ENCODE measurements at regions not wholly inside any gene's neighbourhood (a gene's known extent, or its start where the extent isn't known, plus 50 kb on each side); places are given as distances from the start of the nearest gene placed in this dataset.

- no peaks in the 10 kb centered on the region for H3K36me3 ChIP-seq (ENCODE audit: low read depth)
- DNase-seq (ENCODE audit: low spot score) (no peak), ATAC-seq (ENCODE audit: low read depth) (no peak)
- TF ChIP-seq CTCF (IDR thresholded peaks at IDR 0.05; ENCODE audit: poor library complexity, severe bottlenecking): no peak
- no peak overlapping the region for H3K4me3 ChIP-seq (ENCODE audit: severe bottlenecking)
- H3K9me3 ChIP-seq (ENCODE audit: severe bottlenecking): no peaks in the 10 kb centered on the region
- H3K4me1 ChIP-seq (ENCODE audit: insufficient read depth, poor library complexity, severe bottlenecking): no peaks in the 10 kb centered on the region
- no peaks in the 10 kb centered on the region for H3K27me3 ChIP-seq (ENCODE audit: insufficient read depth, poor library complexity, severe bottlenecking)
- no peak overlapping the region for H3K27ac ChIP-seq (ENCODE audit: poor library complexity, severe bottlenecking)
Measured at GRCh38 chr17:65385071-65385470, 176.4 kb downstream of the AXIN2 start.

DNA sequence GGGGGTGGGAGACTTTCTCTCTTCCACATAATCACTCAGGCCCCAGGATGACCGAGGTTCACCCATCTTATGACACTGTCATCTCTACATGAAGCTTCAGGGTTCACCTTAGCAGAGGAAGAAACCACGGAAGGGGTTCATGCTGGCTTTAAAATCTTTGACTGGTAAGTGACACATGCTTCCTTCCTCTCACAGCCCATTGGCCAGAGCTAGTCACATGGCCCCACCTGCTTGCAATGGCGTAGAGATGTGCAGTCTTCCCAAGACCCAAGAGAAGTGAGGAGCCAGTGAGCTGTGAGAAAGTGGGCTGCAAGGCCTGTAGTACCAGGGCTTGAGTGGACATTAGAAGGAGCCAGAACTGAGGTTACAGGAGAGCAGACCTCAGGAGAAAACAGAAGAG lies 180.3 kb downstream of the AXIN2 start:
- ATAC-seq (ENCODE audit: low read depth) (no peak), DNase-seq (ENCODE audit: low spot score) (no peak)
- no peaks in the 10 kb centered on the region for H3K27me3 ChIP-seq (ENCODE audit: insufficient read depth, poor library complexity, severe bottlenecking)
- no peak for TF ChIP-seq CTCF (IDR thresholded peaks at IDR 0.05; ENCODE audit: poor library complexity, severe bottlenecking)
- no peaks in the 10 kb centered on the region for H3K9me3 ChIP-seq (ENCODE audit: severe bottlenecking)
- no peak overlapping the region for H3K4me3 ChIP-seq (ENCODE audit: severe bottlenecking)
- H3K36me3 ChIP-seq (ENCODE audit: low read depth): no peaks in the 10 kb centered on the region
- no peak overlapping the region for H3K27ac ChIP-seq (ENCODE audit: poor library complexity, severe bottlenecking)
- no peaks in the 10 kb centered on the region for H3K4me1 ChIP-seq (ENCODE audit: insufficient read depth, poor library complexity, severe bottlenecking)

DNA sequence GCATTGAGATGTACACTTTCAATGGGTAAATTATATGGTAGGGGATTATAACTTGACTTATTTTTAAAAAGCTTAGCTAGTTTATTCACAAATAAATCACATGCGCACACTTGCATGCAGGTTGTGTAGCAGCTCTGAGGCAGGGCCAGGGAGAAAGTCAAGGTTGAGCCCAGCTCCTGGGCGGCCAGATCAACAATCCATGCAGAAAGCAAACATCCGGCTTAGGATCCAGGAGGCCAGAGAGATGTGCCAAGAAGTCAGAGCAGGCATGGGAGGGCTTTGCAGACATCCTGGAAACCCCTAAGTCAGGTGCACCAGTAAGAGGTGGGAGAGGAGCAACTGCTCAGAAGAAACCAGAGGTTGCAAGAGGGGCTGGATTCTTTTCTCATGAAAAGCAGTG lies 186.5 kb downstream of the AXIN2 start:
- peaks cover 6% of the 10 kb centered on the region for H3K27me3 ChIP-seq (ENCODE audit: insufficient read depth, poor library complexity, severe bottlenecking)
- no peak overlapping the region for H3K4me3 ChIP-seq (ENCODE audit: severe bottlenecking)
- no peaks in the 10 kb centered on the region for H3K36me3 ChIP-seq (ENCODE audit: low read depth)
- ATAC-seq (ENCODE audit: low read depth) (no peak), DNase-seq (ENCODE audit: low spot score) (no peak)
- H3K27ac ChIP-seq (ENCODE audit: poor library complexity, severe bottlenecking): no peak overlapping the region
- no peaks in the 10 kb centered on the region for H3K9me3 ChIP-seq (ENCODE audit: severe bottlenecking)
- no peaks in the 10 kb centered on the region for H3K4me1 ChIP-seq (ENCODE audit: insufficient read depth, poor library complexity, severe bottlenecking)
- TF ChIP-seq CTCF (IDR thresholded peaks at IDR 0.05; ENCODE audit: poor library complexity, severe bottlenecking): no peak

GRCh38 chr17:65371702-65372101 lies 189.7 kb downstream of the AXIN2 start:
- Histone ChIP-seq H3K9me3 (ENCODE audit: severe bottlenecking) (no peaks in the 10 kb centered on the region), H3K4me3 (ENCODE audit: severe bottlenecking) (no peak overlapping the region), H3K4me1 (ENCODE audit: insufficient read depth, poor library complexity, severe bottlenecking) (no peaks in the 10 kb centered on the region), H3K36me3 (ENCODE audit: low read depth) (no peaks in the 10 kb centered on the region), H3K27me3 (ENCODE audit: insufficient read depth, poor library complexity, severe bottlenecking) (peaks cover 8% of the 10 kb centered on the region), H3K27ac (ENCODE audit: poor library complexity, severe bottlenecking) (no peak overlapping the region)
- TF ChIP-seq CTCF (IDR thresholded peaks at IDR 0.05; ENCODE audit: poor library complexity, severe bottlenecking): no peak
- DNase-seq (ENCODE audit: low spot score) (no peak), ATAC-seq (ENCODE audit: low read depth) (no peak)

GRCh38 chr17:65370669-65371131 lies 190.7 kb downstream of the AXIN2 start:
- Histone ChIP-seq H3K4me3 (ENCODE audit: severe bottlenecking) (no peak overlapping the region), H3K36me3 (ENCODE audit: low read depth) (no peaks in the 10 kb centered on the region), H3K27ac (ENCODE audit: poor library complexity, severe bottlenecking) (no peak overlapping the region), H3K9me3 (ENCODE audit: severe bottlenecking) (peaks cover 2% of the 10 kb centered on the region), H3K4me1 (ENCODE audit: insufficient read depth, poor library complexity, severe bottlenecking) (no peaks in the 10 kb centered on the region), H3K27me3 (ENCODE audit: insufficient read depth, poor library complexity, severe bottlenecking) (peaks cover 8% of the 10 kb centered on the region)
- no peak for ATAC-seq (ENCODE audit: low read depth)
- DNase-seq (ENCODE audit: low spot score): no peak
- TF ChIP-seq CTCF (IDR thresholded peaks at IDR 0.05; ENCODE audit: poor library complexity, severe bottlenecking): no peak

All from RWPE2 (cell line).